ENCODE measurements at regions not wholly inside any gene's neighbourhood (a gene's known extent, or its start where the extent isn't known, plus 50 kb on each side); places are given as distances from the start of the nearest gene placed in this dataset.

DNA sequence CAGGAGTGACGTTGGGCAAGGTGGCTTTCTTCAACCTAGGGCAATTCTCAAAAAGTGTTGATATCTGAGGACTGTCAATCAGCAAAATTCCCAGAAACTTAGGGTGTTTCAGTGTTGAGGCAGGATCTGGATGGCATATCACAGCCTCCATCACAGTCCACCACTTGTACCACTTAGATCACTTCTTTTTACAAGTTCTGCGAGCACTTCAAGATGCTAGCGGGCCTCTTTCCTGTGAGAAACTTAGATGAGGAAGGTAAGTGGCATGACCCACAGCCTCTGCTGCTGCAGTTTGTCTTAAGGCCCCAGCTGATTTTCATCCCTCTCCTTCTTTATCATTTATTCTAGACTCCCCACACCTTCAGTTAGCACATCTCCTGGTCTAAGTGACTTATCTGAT is 295.4 kb upstream of the ZNF521 start:
- no peak for FAIRE-seq
- no peak for TF ChIP-seq EZH2 (IDR thresholded peaks at IDR 0.05; ENCODE audit: low read length)
- TF ChIP-seq, protein P1, sequence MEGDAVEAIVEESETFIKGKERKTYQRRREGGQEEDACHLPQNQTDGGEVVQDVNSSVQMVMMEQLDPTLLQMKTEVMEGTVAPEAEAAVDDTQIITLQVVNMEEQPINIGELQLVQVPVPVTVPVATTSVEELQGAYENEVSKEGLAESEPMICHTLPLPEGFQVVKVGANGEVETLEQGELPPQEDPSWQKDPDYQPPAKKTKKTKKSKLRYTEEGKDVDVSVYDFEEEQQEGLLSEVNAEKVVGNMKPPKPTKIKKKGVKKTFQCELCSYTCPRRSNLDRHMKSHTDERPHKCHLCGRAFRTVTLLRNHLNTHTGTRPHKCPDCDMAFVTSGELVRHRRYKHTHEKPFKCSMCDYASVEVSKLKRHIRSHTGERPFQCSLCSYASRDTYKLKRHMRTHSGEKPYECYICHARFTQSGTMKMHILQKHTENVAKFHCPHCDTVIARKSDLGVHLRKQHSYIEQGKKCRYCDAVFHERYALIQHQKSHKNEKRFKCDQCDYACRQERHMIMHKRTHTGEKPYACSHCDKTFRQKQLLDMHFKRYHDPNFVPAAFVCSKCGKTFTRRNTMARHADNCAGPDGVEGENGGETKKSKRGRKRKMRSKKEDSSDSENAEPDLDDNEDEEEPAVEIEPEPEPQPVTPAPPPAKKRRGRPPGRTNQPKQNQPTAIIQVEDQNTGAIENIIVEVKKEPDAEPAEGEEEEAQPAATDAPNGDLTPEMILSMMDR (optimal IDR thresholded peaks at IDR 0.05 in 1 of 3, IDR thresholded peaks at IDR 0.05 in 1 of 3, conservative IDR thresholded peaks at IDR 0.05 in 1 of 3; ENCODE audit: extremely low read depth in 1 of 3, insufficient read depth in 2 of 3, low read length in 3 of 3) = no peak
- no peak for DNase-seq (ENCODE audit: low read depth, low spot score)
- Histone ChIP-seq H3K9me3 (ENCODE audit: control insufficient read depth, low read depth, low read length) (no peaks in the 10 kb centered on the region), H2AFZ (ENCODE audit: control insufficient read depth, low read length) (no peak overlapping the region), H3K36me3 (ENCODE audit: control insufficient read depth in 2 of 2, extremely low read depth in 1 of 2, insufficient read depth in 2 of 2, low read length in 2 of 2) (no peaks in the 10 kb centered on the region), H3K27ac (ENCODE audit: control insufficient read depth, insufficient read depth, low read length) (no peak overlapping the region), H4K20me1 (ENCODE audit: control insufficient read depth, extremely low read depth, insufficient read depth, low read length) (no peaks in the 10 kb centered on the region), H3K27me3 (ENCODE audit: control insufficient read depth, extremely low read depth, insufficient read depth, low read length) (no peaks in the 10 kb centered on the region), H3K9me1 (ENCODE audit: control insufficient read depth, extremely low read depth, insufficient read depth, low read length) (no peaks in the 10 kb centered on the region), H3K9ac (ENCODE audit: control insufficient read depth, extremely low read depth, insufficient read depth, low read length) (no peak overlapping the region), H3K79me2 (ENCODE audit: control insufficient read depth, insufficient read depth, low read length) (no peaks in the 10 kb centered on the region), H3K4me2 (ENCODE audit: control insufficient read depth, extremely low read depth, insufficient read depth, low read depth, low read length) (no peak overlapping the region), H3K4me1 (ENCODE audit: control insufficient read depth, extremely low read depth, insufficient read depth, low read length) (peaks cover 4% of the 10 kb centered on the region), H3K4me3 (ENCODE audit: control insufficient read depth in 2 of 3, extremely low read depth in 1 of 3, insufficient read depth in 2 of 3, low read depth in 1 of 3, low read length in 3 of 3) (no peak overlapping the region)
- dilution Hi-C loops (cut with MboI; ENCODE audit: extremely low pct_ligation_motif_present, low sequenced_read_pairs) = no loop called here

DNA sequence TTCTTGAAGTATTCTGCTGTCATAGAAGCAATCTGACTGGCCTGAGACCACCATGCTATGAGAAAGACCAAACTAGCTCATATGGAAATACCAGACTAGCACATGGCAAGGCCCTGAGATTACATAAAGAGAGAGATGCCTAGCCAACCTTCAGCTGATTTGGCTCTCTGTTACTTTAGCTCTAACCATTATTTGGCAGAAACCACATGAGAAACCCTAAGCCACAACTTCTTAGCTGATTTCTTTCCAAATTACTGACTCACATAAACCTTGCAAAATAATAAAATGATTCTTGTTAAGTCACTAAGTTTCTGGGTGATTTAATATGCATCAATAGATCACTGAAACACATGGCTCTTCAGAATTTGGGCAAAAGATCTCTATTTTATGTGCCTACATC is 295.0 kb upstream of the ZNF521 start:
- H3K36me3 ChIP-seq (ENCODE audit: control insufficient read depth in 2 of 2, extremely low read depth in 1 of 2, insufficient read depth in 2 of 2, low read length in 2 of 2) = no peaks in the 10 kb centered on the region
- dilution Hi-C loops (cut with MboI; ENCODE audit: extremely low pct_ligation_motif_present, low sequenced_read_pairs) = no loop called here
- no peak overlapping the region for H2AFZ ChIP-seq (ENCODE audit: control insufficient read depth, low read length)
- no peak overlapping the region for H3K27ac ChIP-seq (ENCODE audit: control insufficient read depth, insufficient read depth, low read length)
- H3K79me2 ChIP-seq (ENCODE audit: control insufficient read depth, insufficient read depth, low read length) = no peaks in the 10 kb centered on the region
- H4K20me1 ChIP-seq (ENCODE audit: control insufficient read depth, extremely low read depth, insufficient read depth, low read length) = no peaks in the 10 kb centered on the region
- peaks cover 4% of the 10 kb centered on the region for H3K4me1 ChIP-seq (ENCODE audit: control insufficient read depth, extremely low read depth, insufficient read depth, low read length)
- no peak overlapping the region for H3K9ac ChIP-seq (ENCODE audit: control insufficient read depth, extremely low read depth, insufficient read depth, low read length)
- no peaks in the 10 kb centered on the region for H3K27me3 ChIP-seq (ENCODE audit: control insufficient read depth, extremely low read depth, insufficient read depth, low read length)
- no peak for DNase-seq (ENCODE audit: low read depth, low spot score)
- H3K4me3 ChIP-seq (ENCODE audit: control insufficient read depth in 2 of 3, extremely low read depth in 1 of 3, insufficient read depth in 2 of 3, low read depth in 1 of 3, low read length in 3 of 3) = no peak overlapping the region
- no peak overlapping the region for H3K4me2 ChIP-seq (ENCODE audit: control insufficient read depth, extremely low read depth, insufficient read depth, low read depth, low read length)
- no peak for TF ChIP-seq EZH2 (IDR thresholded peaks at IDR 0.05; ENCODE audit: low read length)
- TF ChIP-seq, protein P1 (optimal IDR thresholded peaks at IDR 0.05 in 1 of 3, IDR thresholded peaks at IDR 0.05 in 1 of 3, conservative IDR thresholded peaks at IDR 0.05 in 1 of 3; ENCODE audit: extremely low read depth in 1 of 3, insufficient read depth in 2 of 3, low read length in 3 of 3) = no peak
- FAIRE-seq = no peak
- no peaks in the 10 kb centered on the region for H3K9me3 ChIP-seq (ENCODE audit: control insufficient read depth, low read depth, low read length)
- H3K9me1 ChIP-seq (ENCODE audit: control insufficient read depth, extremely low read depth, insufficient read depth, low read length) = no peaks in the 10 kb centered on the region

Data from keratinocyte (primary cell).